SK-N-SH (cell line): ENCODE measurements at regions not wholly inside any gene's neighbourhood (a gene's known extent, or its start where the extent isn't known, plus 50 kb on each side); places are given as distances from the start of the nearest gene placed in this dataset.

Source experiments
- CTCF ChIA-PET: fragments of 300-600, 350-600 bp; formaldehyde crosslinking; extraction: SDS; loops from one replicate; lab custom pipeline; 2021; lab: Yijun Ruan, JAX
- POLR2A ChIA-PET: fragments of 350-600 bp; sonication (Branson Sonifier 250); formaldehyde crosslinking; extraction: SDS; loops from one replicate; lab custom pipeline; 2020; ENCODE audit warnings: antibody characterized with exemption, inconsistent platforms; lab: Yijun Ruan, JAX
- DNase-seq: peaks from one replicate; pipeline ENCODE4 v3.0.0; 2012
- H2AFZ ChIP-seq: fragments of 200-600 bp; sonication (generic); 2 replicates; pipeline ENCODE4 v1.8.1; 2016; ENCODE audit warnings: antibody characterized with exemption, mild to moderate bottlenecking, low read depth
- H3F3A ChIP-seq: fragments of 200-600 bp; sonication (generic); replicated peaks from 2 replicates; pipeline ENCODE3; 2016; ENCODE audit warnings: antibody characterized with exemption, mild to moderate bottlenecking; ENCODE audit not compliant: insufficient read depth
- H3K27ac ChIP-seq, 2 experiments: fragments of 200-500 bp in 1 of 2; fragments of 200-600 bp in 1 of 2; sonication (Bioruptor generic) in 1 of 2; sonication (generic), shearing (Covaris generic) in 1 of 2; 2 replicates each; pipeline versions ENCODE4 v1.5.1 to v1.6.1; 2014 to 2016; ENCODE audit warnings: low read depth in 2 of 2, inconsistent platforms in 1 of 2, low read length in 1 of 2, mild to moderate bottlenecking in 1 of 2, mixed read lengths in 1 of 2
- H3K27me3 ChIP-seq: fragments of 200-600 bp; sonication (generic), shearing (Covaris generic); 2 replicates; pipeline ENCODE4 v1.6.1; 2016; ENCODE audit warnings: mixed run types; ENCODE audit not compliant: insufficient read depth
- H3K36me3 ChIP-seq, 2 experiments: fragments of 200-500 bp in 1 of 2; fragments of 200-600 bp in 1 of 2; sonication (Bioruptor generic) in 1 of 2; sonication (generic) in 1 of 2; replicated peaks in 1 of 2; 2 replicates each; pipeline versions ENCODE3 to v1.5.1; 2014 to 2016; ENCODE audit warnings: low read length in 1 of 2, mild to moderate bottlenecking in 1 of 2; ENCODE audit not compliant: insufficient read depth in 2 of 2, control insufficient read depth in 1 of 2
- H3K4me1 ChIP-seq, 2 experiments: fragments of 200-500 bp in 1 of 2; fragments of 200-600 bp in 1 of 2; sonication (Bioruptor generic) in 1 of 2; sonication (generic), shearing (Covaris generic) in 1 of 2; 2 replicates each; pipeline versions ENCODE4 v1.5.1 to v1.6.1; 2014 to 2016; ENCODE audit warnings: low read depth in 1 of 2, low read length in 1 of 2, mixed run types in 1 of 2; ENCODE audit not compliant: insufficient read depth in 2 of 2, control insufficient read depth in 1 of 2
- H3K4me2 ChIP-seq: fragments of 200-600 bp; sonication (generic), shearing (Covaris generic); 2 replicates; pipeline ENCODE4 v1.6.1; 2017; ENCODE audit warnings: mixed run types
- H3K4me3 ChIP-seq, 2 experiments: fragments of 200-500 bp in 1 of 2; fragments of 200-600 bp in 1 of 2; sonication (Bioruptor generic) in 1 of 2; sonication (generic), shearing (Covaris generic) in 1 of 2; 2 replicates each; pipeline versions ENCODE4 v1.5.1 to v1.8.1; 2014 to 2016; ENCODE audit warnings: low read depth in 2 of 2, inconsistent platforms in 1 of 2, low read length in 1 of 2, mild to moderate bottlenecking in 1 of 2, mixed read lengths in 1 of 2, moderate library complexity in 1 of 2
- H3K79me2 ChIP-seq: fragments of 200-600 bp; sonication (generic); 2 replicates; pipeline ENCODE4 v1.8.1; 2017; ENCODE audit warnings: mild to moderate bottlenecking; ENCODE audit not compliant: insufficient read depth
- H3K9ac ChIP-seq: fragments of 200-600 bp; sonication (generic); 2 replicates; pipeline ENCODE4 v1.6.1; 2017; ENCODE audit warnings: mixed run types
- H3K9me2 ChIP-seq: fragments of 200-600 bp; sonication (generic); 2 replicates; pipeline ENCODE4 v1.6.1; 2017; ENCODE audit warnings: mixed run types
- H3K9me3 ChIP-seq: fragments of 200-600 bp; sonication (generic); 2 replicates; pipeline ENCODE4 v1.6.1; 2017; ENCODE audit warnings: mixed run types, mild to moderate bottlenecking, moderate library complexity
- H4K20me1 ChIP-seq: fragments of 200-600 bp; sonication (generic); 2 replicates; pipeline ENCODE4 v1.6.1; 2017; ENCODE audit warnings: mild to moderate bottlenecking, mixed run types; ENCODE audit not compliant: insufficient read depth
- CHD2 ChIP-seq: fragments of 150-350 bp; IDR thresholded peaks from 2 replicates; pipeline ENCODE4 v1.6.1; 2018; ENCODE audit warnings: low read length; ENCODE audit not compliant: partially characterized antibody
- CTCF ChIP-seq: fragments of 200-600 bp; sonication (generic); IDR thresholded peaks from 2 replicates; pipeline ENCODE4 v1.6.1; 2017; ENCODE audit warnings: antibody characterized with exemption, mild to moderate bottlenecking, moderate library complexity
- FOSL2 ChIP-seq: IDR thresholded peaks from 2 replicates; pipeline ENCODE4 v1.4.0; 2012; ENCODE audit warnings: low read depth, mild to moderate bottlenecking, moderate library complexity, borderline replicate concordance
- FOXM1 ChIP-seq: IDR thresholded peaks from 2 replicates; pipeline ENCODE4 v1.4.0; 2012; ENCODE audit warnings: low read depth, mild to moderate bottlenecking
- GABPA ChIP-seq: IDR thresholded peaks from 2 replicates; pipeline ENCODE4 v1.4.0; 2012; ENCODE audit warnings: low read depth, mild to moderate bottlenecking
- GATA2 ChIP-seq: sonication (generic); formaldehyde crosslinking; IDR thresholded peaks from 2 replicates; pipeline ENCODE4 v1.5.0; 2020; ENCODE audit warnings: mild to moderate bottlenecking, missing genetic modification reagents
- IRF3 ChIP-seq: fragments of 150-350 bp; IDR thresholded peaks from 2 replicates; pipeline ENCODE4 v1.6.1; 2016; ENCODE audit warnings: mild to moderate bottlenecking, low read depth, low read length
- JUND ChIP-seq: IDR thresholded peaks from 2 replicates; pipeline ENCODE4 v1.4.0; 2012
- MAX ChIP-seq: IDR thresholded peaks from 2 replicates; pipeline ENCODE4 v1.4.0; 2012; ENCODE audit warnings: low read depth
- NRF1 ChIP-seq: IDR thresholded peaks from 2 replicates; pipeline ENCODE4 v1.6.1; 2012; ENCODE audit warnings: low read depth, mild to moderate bottlenecking, low read length
- PBX3 ChIP-seq: IDR thresholded peaks from 2 replicates; pipeline ENCODE4; 2012
- POLR2AphosphoS5 ChIP-seq: IDR thresholded peaks from 2 replicates; pipeline ENCODE4 v1.6.1; 2012; ENCODE audit warnings: low read depth, low read length
- RAD21 ChIP-seq: IDR thresholded peaks from 2 replicates; pipeline ENCODE4 v1.6.1; 2012; ENCODE audit warnings: mild to moderate bottlenecking, low read length
- RFX5 ChIP-seq: IDR thresholded peaks from 2 replicates; pipeline ENCODE4 v1.6.1; 2012; ENCODE audit warnings: mild to moderate bottlenecking, improper control_type of control experiment, low read length
- TAF1 ChIP-seq: IDR thresholded peaks from 2 replicates; pipeline ENCODE4 v1.6.1; 2012; ENCODE audit warnings: low read depth, mild to moderate bottlenecking, low read length, moderate library complexity, borderline replicate concordance
- TCF12 ChIP-seq: IDR thresholded peaks from 2 replicates; pipeline ENCODE4 v1.4.0; 2012
- USF1 ChIP-seq: IDR thresholded peaks from 2 replicates; pipeline ENCODE4 v1.4.0; 2012; ENCODE audit warnings: low read depth, borderline replicate concordance
- USF2 ChIP-seq: fragments of 150-350 bp; IDR thresholded peaks from 2 replicates; pipeline ENCODE4 v1.6.1; 2017; ENCODE audit warnings: antibody characterized with exemption, low read length, low read depth, borderline replicate concordance
- YY1 ChIP-seq: IDR thresholded peaks from 2 replicates; pipeline ENCODE4 v1.4.0; 2012; ENCODE audit warnings: low read depth, mild to moderate bottlenecking
- WGBS: methylation state at CpG from one replicate; pipeline ENCODE4 v1.1.6; 2017; ENCODE audit warnings: low lambda C conversion rate; 5-methylcytosine and 5-hydroxymethylcytosine counted together

GRCh38 chr16:52613508-52613907 is 66.6 kb upstream of the TOX3 start:
- Histone ChIP-seq H3K9ac (no peak overlapping the region), H3F3A (no peaks in the 10 kb centered on the region), H3K9me2 (no peaks in the 10 kb centered on the region), H3K27ac (no peak overlapping the region), H2AFZ (no peak overlapping the region), H3K27me3 (no peaks in the 10 kb centered on the region), H3K79me2 (no peaks in the 10 kb centered on the region), H3K9me3 (no peaks in the 10 kb centered on the region), H4K20me1 (no peaks in the 10 kb centered on the region), H3K4me3 (no peak overlapping the region)
- CTCF ChIA-PET = no interaction called here
- DNase-seq = no peak
- no peak for TF ChIP-seq TCF12
- no peak for TF ChIP-seq PBX3
- TF ChIP-seq YY1 = no peak
- TF ChIP-seq FOXM1 = no peak
- TF ChIP-seq IRF3 = no peak
- TF ChIP-seq, all 33 proteins: peak for 0
- Histone ChIP-seq H3K4me1 (no peaks in the 10 kb centered on the region), H3K36me3 (no peaks in the 10 kb centered on the region), H3K4me2 (no peak overlapping the region)
- POLR2A ChIA-PET = no interaction called here
- WGBS = 27% methylated on average over 2 of the region's 2 CpGs

- Histone ChIP-seq H3K9me2 (no peaks in the 10 kb centered on the region), H3K4me3 (no peak overlapping the region), H3K9ac (no peak overlapping the region), H3K36me3 (no peaks in the 10 kb centered on the region), H3K4me2 (no peak overlapping the region), H3K79me2 (no peaks in the 10 kb centered on the region), H3K27ac (no peak overlapping the region), H4K20me1 (no peaks in the 10 kb centered on the region), H3K4me1 (no peaks in the 10 kb centered on the region), H3F3A (no peaks in the 10 kb centered on the region), H2AFZ (no peak overlapping the region), H3K27me3 (no peaks in the 10 kb centered on the region), H3K9me3 (no peaks in the 10 kb centered on the region)
- WGBS = 43% methylated on average over 9 of the region's 9 CpGs
- ChIA-PET POLR2A (no interaction called here), CTCF (no interaction called here)
- TF ChIP-seq CHD2 = no peak
- TF ChIP-seq RAD21 = no peak
- no peak for TF ChIP-seq FOSL2
- TF ChIP-seq USF2 = no peak
- TF ChIP-seq JUND = no peak
- no peak for TF ChIP-seq NRF1
- TF ChIP-seq YY1 = no peak
- TF ChIP-seq GABPA = no peak
- no peak for TF ChIP-seq GATA2 (CRISPR knock-in tag)
- no peak for TF ChIP-seq TAF1
- no peak for TF ChIP-seq POLR2AphosphoS5
- TF ChIP-seq MAX = no peak
- no peak for TF ChIP-seq USF1
- no peak for TF ChIP-seq IRF3
- no peak for TF ChIP-seq RFX5
- no peak for TF ChIP-seq CTCF
- no peak for DNase-seq
Observed at GRCh38 chr16:52611817-52612673, 65.1 kb upstream of the TOX3 start.
